SK-N-SH treated with all-trans-retinoic acid at 6 μM for 48 hours (cell line): ENCODE measurements at regions not wholly inside any gene's neighbourhood (a gene's known extent, or its start where the extent isn't known, plus 50 kb on each side); places are given as distances from the start of the nearest gene placed in this dataset.

ENCODE experiments used
- ATAC-seq: fragments of 200-7000 bp; cut with Tn5 transposase; 3 replicates; pipeline ENCODE4 v1.9.1; 2020; ENCODE audit warnings: mild to moderate bottlenecking, moderate library complexity
- ARNTL ChIP-seq: fragments of 450-650 bp; formaldehyde crosslinking; IDR thresholded peaks from 2 replicates; pipeline ENCODE4 v1.5.0; 2020; ENCODE audit warnings: low read depth, mild to moderate bottlenecking, moderate library complexity, borderline replicate concordance
- BACH2 ChIP-seq: fragments of 250-450 bp; sonication (Bioruptor Pico); IDR thresholded peaks from 2 replicates; pipeline ENCODE4 v1.9.0; 2021; ENCODE audit warnings: mild to moderate bottlenecking, borderline replicate concordance
- CSDC2 ChIP-seq: fragments of 250-450 bp; sonication (Bioruptor Pico); IDR thresholded peaks from 2 replicates; pipeline ENCODE4 v1.5.0; 2020; ENCODE audit warnings: mild to moderate bottlenecking, moderate library complexity
- ESRRG ChIP-seq: fragments of 250-450 bp; sonication (Bioruptor Pico); IDR thresholded peaks from 2 replicates; pipeline ENCODE4 v1.6.1; 2021; ENCODE audit warnings: mild to moderate bottlenecking
- ISL1 ChIP-seq: fragments of 250-450 bp; sonication (Bioruptor Pico); IDR thresholded peaks from 2 replicates; pipeline ENCODE4 v2.1.2; 2022; ENCODE audit warnings: mild to moderate bottlenecking, moderate library complexity
- OSR1 ChIP-seq: fragments of 250-450 bp; sonication (Bioruptor Pico); IDR thresholded peaks from 2 replicates; pipeline ENCODE4 v1.8.0; 2022; ENCODE audit warnings: moderate library complexity, mild to moderate bottlenecking, inconsistent platforms
- PATZ1 ChIP-seq: fragments of 250-450 bp; sonication (Bioruptor Pico); IDR thresholded peaks from 2 replicates; pipeline ENCODE4 v1.8.0; 2020; ENCODE audit warnings: mild to moderate bottlenecking, moderate library complexity, borderline replicate concordance
- POU6F1 ChIP-seq: fragments of 250-450 bp; sonication (Bioruptor Pico); IDR thresholded peaks from 2 replicates; pipeline ENCODE4 v1.8.0; 2021; ENCODE audit warnings: low read depth, mild to moderate bottlenecking, moderate library complexity, borderline replicate concordance
- PPARA ChIP-seq: fragments of 250-450 bp; sonication (Bioruptor Pico); IDR thresholded peaks from 2 replicates; pipeline ENCODE4 v1.5.0; 2020; ENCODE audit warnings: mild to moderate bottlenecking, borderline replicate concordance
- RARB ChIP-seq: fragments of 250-450 bp; sonication (Bioruptor Pico); IDR thresholded peaks from 2 replicates; pipeline ENCODE4 v1.8.0; 2021; ENCODE audit warnings: mild to moderate bottlenecking, moderate library complexity
- TOX ChIP-seq: fragments of 250-450 bp; sonication (Bioruptor Pico); IDR thresholded peaks from 2 replicates; pipeline ENCODE4 v1.8.0; 2021; ENCODE audit warnings: mild to moderate bottlenecking, moderate library complexity, borderline replicate concordance
- ZFP3 ChIP-seq: fragments of 250-450 bp; sonication (Bioruptor Pico); IDR thresholded peaks from 2 replicates; pipeline ENCODE4 v1.5.0; 2020; ENCODE audit warnings: mild to moderate bottlenecking, moderate library complexity
- ZNF565 ChIP-seq: fragments of 450-650 bp; formaldehyde crosslinking; conservative IDR thresholded peaks from 2 replicates; pipeline ENCODE4 v1.5.0; 2020; ENCODE audit warnings: low read depth, mild to moderate bottlenecking, moderate library complexity
- ZNF70 ChIP-seq: fragments of 450-650 bp; formaldehyde crosslinking; IDR thresholded peaks from 2 replicates; pipeline ENCODE4 v1.5.0; 2020; ENCODE audit warnings: mild to moderate bottlenecking, moderate library complexity
- ZNF8 ChIP-seq: fragments of 450-650 bp; formaldehyde crosslinking; IDR thresholded peaks from 2 replicates; pipeline ENCODE4 v1.5.0; 2020; ENCODE audit warnings: mild to moderate bottlenecking, moderate library complexity
- TF ChIP-seq, protein P1 (sequence below): fragments of 250-450 bp; sonication (Bioruptor Pico); IDR thresholded peaks from 2 replicates; pipeline ENCODE4 v1.5.0; 2020; ENCODE audit warnings: mild to moderate bottlenecking, moderate library complexity
- TF ChIP-seq, protein P2 (sequence below): fragments of 250-450 bp; sonication (Bioruptor Pico); IDR thresholded peaks from 2 replicates; pipeline ENCODE4 v1.5.1; 2020; ENCODE audit warnings: low read depth, mild to moderate bottlenecking, moderate library complexity

- ATAC-seq: no peak
- no peak for TF ChIP-seq PPARA (CRISPR knock-in tag)
- no peak for TF ChIP-seq BACH2 (CRISPR knock-in tag)
- TF ChIP-seq ESRRG (CRISPR knock-in tag): no peak
- no peak for TF ChIP-seq ISL1 (CRISPR knock-in tag)
- no peak for TF ChIP-seq ARNTL (CRISPR knock-in tag)
- TF ChIP-seq ZNF8 (CRISPR knock-in tag): no peak
- TF ChIP-seq, protein P1, sequence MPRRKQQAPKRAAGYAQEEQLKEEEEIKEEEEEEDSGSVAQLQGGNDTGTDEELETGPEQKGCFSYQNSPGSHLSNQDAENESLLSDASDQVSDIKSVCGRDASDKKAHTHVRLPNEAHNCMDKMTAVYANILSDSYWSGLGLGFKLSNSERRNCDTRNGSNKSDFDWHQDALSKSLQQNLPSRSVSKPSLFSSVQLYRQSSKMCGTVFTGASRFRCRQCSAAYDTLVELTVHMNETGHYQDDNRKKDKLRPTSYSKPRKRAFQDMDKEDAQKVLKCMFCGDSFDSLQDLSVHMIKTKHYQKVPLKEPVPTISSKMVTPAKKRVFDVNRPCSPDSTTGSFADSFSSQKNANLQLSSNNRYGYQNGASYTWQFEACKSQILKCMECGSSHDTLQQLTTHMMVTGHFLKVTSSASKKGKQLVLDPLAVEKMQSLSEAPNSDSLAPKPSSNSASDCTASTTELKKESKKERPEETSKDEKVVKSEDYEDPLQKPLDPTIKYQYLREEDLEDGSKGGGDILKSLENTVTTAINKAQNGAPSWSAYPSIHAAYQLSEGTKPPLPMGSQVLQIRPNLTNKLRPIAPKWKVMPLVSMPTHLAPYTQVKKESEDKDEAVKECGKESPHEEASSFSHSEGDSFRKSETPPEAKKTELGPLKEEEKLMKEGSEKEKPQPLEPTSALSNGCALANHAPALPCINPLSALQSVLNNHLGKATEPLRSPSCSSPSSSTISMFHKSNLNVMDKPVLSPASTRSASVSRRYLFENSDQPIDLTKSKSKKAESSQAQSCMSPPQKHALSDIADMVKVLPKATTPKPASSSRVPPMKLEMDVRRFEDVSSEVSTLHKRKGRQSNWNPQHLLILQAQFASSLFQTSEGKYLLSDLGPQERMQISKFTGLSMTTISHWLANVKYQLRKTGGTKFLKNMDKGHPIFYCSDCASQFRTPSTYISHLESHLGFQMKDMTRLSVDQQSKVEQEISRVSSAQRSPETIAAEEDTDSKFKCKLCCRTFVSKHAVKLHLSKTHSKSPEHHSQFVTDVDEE: no peak
- TF ChIP-seq, protein P2, sequence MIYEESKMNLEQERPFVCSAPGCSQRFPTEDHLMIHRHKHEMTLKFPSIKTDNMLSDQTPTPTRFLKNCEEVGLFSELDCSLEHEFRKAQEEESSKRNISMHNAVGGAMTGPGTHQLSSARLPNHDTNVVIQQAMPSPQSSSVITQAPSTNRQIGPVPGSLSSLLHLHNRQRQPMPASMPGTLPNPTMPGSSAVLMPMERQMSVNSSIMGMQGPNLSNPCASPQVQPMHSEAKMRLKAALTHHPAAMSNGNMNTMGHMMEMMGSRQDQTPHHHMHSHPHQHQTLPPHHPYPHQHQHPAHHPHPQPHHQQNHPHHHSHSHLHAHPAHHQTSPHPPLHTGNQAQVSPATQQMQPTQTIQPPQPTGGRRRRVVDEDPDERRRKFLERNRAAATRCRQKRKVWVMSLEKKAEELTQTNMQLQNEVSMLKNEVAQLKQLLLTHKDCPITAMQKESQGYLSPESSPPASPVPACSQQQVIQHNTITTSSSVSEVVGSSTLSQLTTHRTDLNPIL: no peak
- TF ChIP-seq RARB (CRISPR knock-in tag): no peak
- TF ChIP-seq POU6F1 (CRISPR knock-in tag): no peak
- no peak for TF ChIP-seq ZFP3 (CRISPR knock-in tag)
- TF ChIP-seq TOX (CRISPR knock-in tag): no peak
- TF ChIP-seq PATZ1 (CRISPR knock-in tag): no peak
- TF ChIP-seq CSDC2: no peak
Measured at GRCh38 chr5:10831419-10831818, 70.4 kb upstream of the DAP start.

DNA sequence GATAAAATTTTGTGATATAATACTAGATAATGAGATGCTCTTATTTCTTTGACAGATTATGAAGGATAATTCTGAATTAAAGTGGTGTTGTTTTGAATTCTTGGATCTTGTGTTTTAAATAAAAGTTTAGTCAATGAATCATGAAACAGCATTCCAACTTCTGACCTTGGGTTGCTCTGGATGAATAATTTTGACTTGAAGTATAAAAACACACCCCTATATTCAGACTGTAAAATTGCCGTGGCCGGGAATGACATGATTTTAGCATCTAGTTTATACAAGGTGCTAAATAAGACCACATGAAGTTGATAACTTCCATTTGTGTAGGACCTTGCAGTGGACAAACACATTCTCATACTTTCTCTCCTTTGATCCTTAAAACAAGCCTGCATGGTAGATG is 67.2 kb upstream of the DAP start:
- ATAC-seq: no peak
- no peak for TF ChIP-seq ZNF565 (CRISPR knock-in tag)
- no peak for TF ChIP-seq RARB (CRISPR knock-in tag)
- no peak for TF ChIP-seq PPARA (CRISPR knock-in tag)
- no peak for TF ChIP-seq ZNF70
- TF ChIP-seq, protein P1: no peak
- TF ChIP-seq, all 23 proteins: peak for 0

GRCh38 chr5:10827571-10827970 is 66.5 kb upstream of the DAP start:
- no peak for ATAC-seq
- TF ChIP-seq ISL1 (CRISPR knock-in tag) (no peak), ESRRG (CRISPR knock-in tag) (no peak), OSR1 (CRISPR knock-in tag) (no peak), BACH2 (CRISPR knock-in tag) (no peak), ZFP3 (CRISPR knock-in tag) (no peak)

- ATAC-seq: no peak
- no peak for TF ChIP-seq TOX (CRISPR knock-in tag)
- TF ChIP-seq, protein P1: no peak
- no peak for TF ChIP-seq ESRRG (CRISPR knock-in tag)
- no peak for TF ChIP-seq POU6F1 (CRISPR knock-in tag)
- no peak for TF ChIP-seq ARNTL (CRISPR knock-in tag)
- no peak for TF ChIP-seq PATZ1 (CRISPR knock-in tag)
- no peak for TF ChIP-seq ZNF565 (CRISPR knock-in tag)
Measured at GRCh38 chr5:10826971-10827370, 65.9 kb upstream of the DAP start.
